Neural progenitor cell (in vitro differentiated cells): ENCODE measurements at regions not wholly inside any gene's neighbourhood (a gene's known extent, or its start where the extent isn't known, plus 50 kb on each side); places are given as distances from the start of the nearest gene placed in this dataset.

ENCODE experiments used
- EZH2 ChIP-seq: fragments of 200-600 bp; sonication (generic); IDR thresholded peaks from 2 replicates; pipeline ENCODE4 v1.6.1; 2017; ENCODE audit warnings: antibody characterized with exemption, mild to moderate bottlenecking, moderate library complexity
- EZH2phosphoT487 ChIP-seq: fragments of 200-600 bp; sonication (generic); IDR thresholded peaks from 2 replicates; pipeline ENCODE4 v1.6.1; 2017; ENCODE audit warnings: antibody characterized with exemption
- TF ChIP-seq, protein P1 (sequence below): fragments of 200-600 bp; sonication (generic); IDR thresholded peaks from 2 replicates; pipeline ENCODE4 v1.5.1; 2017; ENCODE audit warnings: antibody characterized with exemption, mild to moderate bottlenecking

DNA sequence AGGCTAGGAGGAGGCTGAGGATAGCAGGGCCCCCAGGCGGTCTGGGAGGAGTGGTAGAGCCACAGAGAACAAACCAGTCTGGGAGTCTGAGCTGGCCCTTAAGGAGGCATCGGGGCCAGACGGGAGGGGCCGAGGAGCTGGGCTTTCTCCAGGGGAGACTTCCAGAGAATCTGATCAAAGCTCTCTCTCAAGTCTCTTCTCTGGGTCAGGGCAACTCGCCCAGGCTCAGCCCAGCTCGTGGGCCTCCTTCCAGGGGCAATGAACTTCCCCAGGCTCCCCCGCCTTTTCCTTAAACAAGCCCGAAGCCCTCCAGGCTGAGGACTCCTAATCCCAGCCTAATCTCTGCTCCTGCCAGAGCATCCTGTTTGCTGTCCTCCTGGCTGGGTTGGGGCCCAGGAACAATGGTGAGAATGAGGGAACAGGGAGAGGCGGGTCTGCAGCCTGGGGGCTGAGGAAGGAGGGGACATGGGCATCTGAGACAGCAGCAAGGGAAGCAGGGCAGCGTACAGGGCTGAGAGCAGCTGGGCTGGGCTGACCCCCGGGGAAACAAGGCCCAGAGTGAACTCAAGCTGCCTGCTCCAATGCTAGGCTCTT is 173.6 kb downstream of the ANKRD60 start:
- TF ChIP-seq, protein P1, sequence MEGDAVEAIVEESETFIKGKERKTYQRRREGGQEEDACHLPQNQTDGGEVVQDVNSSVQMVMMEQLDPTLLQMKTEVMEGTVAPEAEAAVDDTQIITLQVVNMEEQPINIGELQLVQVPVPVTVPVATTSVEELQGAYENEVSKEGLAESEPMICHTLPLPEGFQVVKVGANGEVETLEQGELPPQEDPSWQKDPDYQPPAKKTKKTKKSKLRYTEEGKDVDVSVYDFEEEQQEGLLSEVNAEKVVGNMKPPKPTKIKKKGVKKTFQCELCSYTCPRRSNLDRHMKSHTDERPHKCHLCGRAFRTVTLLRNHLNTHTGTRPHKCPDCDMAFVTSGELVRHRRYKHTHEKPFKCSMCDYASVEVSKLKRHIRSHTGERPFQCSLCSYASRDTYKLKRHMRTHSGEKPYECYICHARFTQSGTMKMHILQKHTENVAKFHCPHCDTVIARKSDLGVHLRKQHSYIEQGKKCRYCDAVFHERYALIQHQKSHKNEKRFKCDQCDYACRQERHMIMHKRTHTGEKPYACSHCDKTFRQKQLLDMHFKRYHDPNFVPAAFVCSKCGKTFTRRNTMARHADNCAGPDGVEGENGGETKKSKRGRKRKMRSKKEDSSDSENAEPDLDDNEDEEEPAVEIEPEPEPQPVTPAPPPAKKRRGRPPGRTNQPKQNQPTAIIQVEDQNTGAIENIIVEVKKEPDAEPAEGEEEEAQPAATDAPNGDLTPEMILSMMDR, result no peak
- TF ChIP-seq EZH2 (no peak), EZH2phosphoT487 (no peak)
